RKO (cell line): ENCODE measurements at regions not wholly inside any gene's neighbourhood (a gene's known extent, or its start where the extent isn't known, plus 50 kb on each side); places are given as distances from the start of the nearest gene placed in this dataset.

Experiments
- DNase-seq: peaks from one replicate; pipeline ENCODE4 v3.0.0-alpha.2; 2016; ENCODE audit warnings: low spot score

GRCh38 chr18:66742832-66743231 lies 138.9 kb upstream of the CDH19 start:
- no peak for DNase-seq

- no peak for DNase-seq
These were observed 132.0 kb upstream of the CDH19 start for GRCh38 chr18:66735933-66736332.

GRCh38 chr18:66734451-66734850 lies 130.6 kb upstream of the CDH19 start:
- no peak for DNase-seq

GRCh38 chr18:66731890-66732289 lies 128.0 kb upstream of the CDH19 start:
- no peak for DNase-seq

- no peak for DNase-seq
These were observed 125.8 kb upstream of the CDH19 start for GRCh38 chr18:66729442-66730239.

GRCh38 chr18:66728951-66729350 lies 125.1 kb upstream of the CDH19 start:
- no peak for DNase-seq

- DNase-seq = no peak
These were observed 124.1 kb upstream of the CDH19 start for GRCh38 chr18:66727991-66728390.

GRCh38 chr18:66724664-66725356 lies 120.9 kb upstream of the CDH19 start:
- no peak for DNase-seq

GRCh38 chr18:66722671-66723070 lies 118.8 kb upstream of the CDH19 start:
- DNase-seq = no peak

- no peak for DNase-seq
These were observed 104.8 kb upstream of the CDH19 start for GRCh38 chr18:66708646-66709045.

- DNase-seq = no peak
These were observed 103.6 kb upstream of the CDH19 start for GRCh38 chr18:66707473-66707872.

- DNase-seq = no peak
These were observed 91.4 kb upstream of the CDH19 start for GRCh38 chr18:66695281-66695680.

- no peak for DNase-seq
These were observed 91.0 kb upstream of the CDH19 start for GRCh38 chr18:66694852-66695251.

- no peak for DNase-seq
These were observed 83.7 kb upstream of the CDH19 start for GRCh38 chr18:66687635-66688034.

- DNase-seq = no peak
These were observed 79.0 kb upstream of the CDH19 start for GRCh38 chr18:66682855-66683322.

- no peak for DNase-seq
These were observed 72.8 kb upstream of the CDH19 start for GRCh38 chr18:66676699-66677098.

- no peak for DNase-seq
These were observed 70.4 kb upstream of the CDH19 start for GRCh38 chr18:66674286-66674685.

- DNase-seq = no peak
These were observed 64.8 kb upstream of the CDH19 start for GRCh38 chr18:66668706-66669105.

GRCh38 chr18:66662632-66663031 lies 58.7 kb upstream of the CDH19 start:
- DNase-seq = no peak

GRCh38 chr18:66655407-66655806 lies 51.5 kb upstream of the CDH19 start:
- no peak for DNase-seq
